T-cell (primary cell): ENCODE measurements at regions not wholly inside any gene's neighbourhood (a gene's known extent, or its start where the extent isn't known, plus 50 kb on each side); places are given as distances from the start of the nearest gene placed in this dataset.

Experiments
- ATAC-seq, 4 experiments: fragments of 200-7000 bp in 3 of 4; fragments of 150-1000 bp in 1 of 4; cut with Tn5 transposase; replicated peaks in 1 of 4; 1 replicate in 3 of 4; 2 replicates in 1 of 4; pipeline ENCODE4 v1.10.0; 2021; ENCODE audit warnings: moderate library complexity in 3 of 4, mild to moderate bottlenecking in 2 of 4, moderate number of reproducible peaks in 1 of 4
- CTCF ChIA-PET, 2 donors: fragments of 300-600 bp; sonication (Branson Sonifier 250); formaldehyde crosslinking; loops; one replicate each; lab custom pipeline; 2022; ENCODE audit warnings: antibody characterized with exemption in 2 of 2; lab: Charles Lee
- POLR2A ChIA-PET, 2 donors: fragments of 300-600 bp; sonication (Branson Sonifier 250); formaldehyde crosslinking; loops; one replicate each; lab custom pipeline; 2022; ENCODE audit warnings: antibody characterized with exemption in 2 of 2; lab: Charles Lee
- DNase-seq, 35 experiments: peaks; one replicate each; pipeline versions ENCODE4 v3.0.0 to v3.0.0-alpha.2; 2013 to 2023
- H3K27ac ChIP-seq: one replicate; pipeline ENCODE4 v1.5.1; 2013; ENCODE audit warnings: low read length
- H3K27me3 ChIP-seq, 2 experiments: replicated peaks in 1 of 2; 1 replicate in 1 of 2; 2 replicates in 1 of 2; pipeline versions ENCODE4 v1.6.1 to v1.7.0; 2013; ENCODE audit warnings: low read length in 1 of 2, mixed read lengths in 1 of 2; ENCODE audit not compliant: control insufficient read depth in 2 of 2, insufficient read depth in 2 of 2; ENCODE audit errors: extremely low read depth in 1 of 2
- H3K36me3 ChIP-seq, 2 donors: 1 replicate in 1 of 2; 2 replicates in 1 of 2; pipeline versions ENCODE4 v1.6.1 to v1.7.0; 2013; ENCODE audit warnings: low read length in 1 of 2; ENCODE audit not compliant: control insufficient read depth in 2 of 2, insufficient read depth in 1 of 2; ENCODE audit errors: extremely low read depth in 1 of 2
- H3K4me1 ChIP-seq, 2 experiments: 1 replicate in 1 of 2; 2 replicates in 1 of 2; pipeline versions ENCODE4 v1.6.1 to v1.7.0; 2013; ENCODE audit warnings: low read length in 2 of 2, mixed read lengths in 1 of 2; ENCODE audit not compliant: insufficient read depth in 2 of 2, control insufficient read depth in 1 of 2; ENCODE audit errors: extremely low read depth in 1 of 2
- H3K4me3 ChIP-seq, 2 donors: 1 replicate in 1 of 2; 2 replicates in 1 of 2; pipeline versions ENCODE4 v1.5.1 to v1.7.0; 2013; ENCODE audit warnings: mild to moderate bottlenecking in 2 of 2, low read length in 1 of 2, moderate library complexity in 1 of 2; ENCODE audit not compliant: control insufficient read depth in 1 of 2; ENCODE audit errors: extremely low read depth in 1 of 2
- H3K9me3 ChIP-seq: 2 replicates; pipeline ENCODE4 v1.7.0; 2013
- H3K27ac Mint-ChIP-seq, 2 donors: one replicate each; pipeline ENCODE4 v1.8.0; 2020 to 2021; ENCODE audit warnings: mild to moderate bottlenecking in 2 of 2, mixed read lengths in 2 of 2
- H3K27me3 Mint-ChIP-seq, 2 donors: one replicate each; pipeline ENCODE4 v1.8.0; 2021 to 2022; ENCODE audit warnings: mixed read lengths in 2 of 2
- H3K36me3 Mint-ChIP-seq: one replicate; pipeline ENCODE4 v1.8.0; 2021; ENCODE audit warnings: mixed read lengths
- H3K4me1 Mint-ChIP-seq, 3 donors: one replicate each; pipeline ENCODE4 v1.8.0; 2020 to 2022; ENCODE audit warnings: mixed read lengths in 3 of 3, mild to moderate bottlenecking in 1 of 3
- H3K4me3 Mint-ChIP-seq, 3 donors: one replicate each; pipeline ENCODE4 v1.8.0; 2020 to 2022; ENCODE audit warnings: mild to moderate bottlenecking in 3 of 3, mixed read lengths in 3 of 3, moderate library complexity in 3 of 3
- H3K9me3 Mint-ChIP-seq, 3 donors: one replicate each; pipeline ENCODE4 v1.8.0; 2020 to 2022; ENCODE audit warnings: mixed read lengths in 3 of 3
- WGBS: methylation state at CpG from one replicate; pipeline ENCODE4 v1.1.5; 2013; ENCODE audit warnings: missing lambda C conversion rate; ENCODE audit not compliant: insufficient coverage; 5-methylcytosine and 5-hydroxymethylcytosine counted together

DNA sequence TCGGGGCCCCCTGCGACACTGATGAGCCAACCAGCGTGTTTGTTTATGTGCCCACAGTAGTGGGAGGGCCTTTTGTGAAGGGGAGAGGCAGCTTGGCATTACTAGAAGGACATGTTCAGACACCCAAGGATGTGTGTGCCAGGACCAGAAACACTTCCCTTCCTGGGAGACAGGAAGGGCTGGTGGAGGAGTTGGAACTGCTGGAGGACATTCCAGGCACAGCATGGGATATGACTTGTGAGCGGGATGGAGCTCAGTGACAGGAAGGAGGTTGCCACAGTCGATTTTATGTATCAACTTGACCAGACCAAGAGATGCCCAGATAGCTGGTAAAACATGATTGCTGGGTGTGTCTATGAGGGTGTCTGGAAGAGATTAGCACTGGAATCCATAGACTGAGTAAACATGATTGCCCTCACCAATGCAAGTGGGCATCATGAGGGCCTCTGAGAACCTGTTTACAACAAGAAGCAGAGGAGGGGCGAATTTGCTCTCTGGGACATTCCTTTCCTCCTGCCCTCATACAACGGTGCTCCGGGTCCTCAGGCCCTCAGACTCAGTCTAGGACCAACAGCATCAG, 106.4 kb upstream of the TLE3 start:
- WGBS = 90% methylated on average over 8 of the region's 8 CpGs
- no peak overlapping the region for H3K27ac Mint-ChIP-seq

GRCh38 chr15:70202756-70203155, 105.0 kb upstream of the TLE3 start:
- Mint-ChIP-seq H3K36me3 (no peaks in the 10 kb centered on the region), H3K4me3 (no peak overlapping the region), H3K9me3 (no peaks in the 10 kb centered on the region), H3K27ac (no peak overlapping the region), H3K4me1 (no peaks in the 10 kb centered on the region), H3K27me3 (no peaks in the 10 kb centered on the region)
- ATAC-seq (no peak), DNase-seq (no peak)
- Histone ChIP-seq H3K9me3 (no peaks in the 10 kb centered on the region), H3K4me1 (no peaks in the 10 kb centered on the region), H3K36me3 (no peaks in the 10 kb centered on the region), H3K27ac (no peak overlapping the region), H3K27me3 (peaks cover 0 to 6% of the 10 kb centered on the region in 2 experiments), H3K4me3 (no peak overlapping the region)
- 75% methylated on average over 2 of the region's 2 CpGs for WGBS
- ChIA-PET POLR2A (no interaction called here), CTCF (interaction anchor here in 1 of 2 donors (0.6 kb wide), 1 partner anchor 290 kb away, joined by 3 read pairs; no protein-coding TSS in a partner anchor)

More for the DNA sequence above, 106.4 kb upstream of the TLE3 start:
- H3K4me3 Mint-ChIP-seq = no peak overlapping the region
- H3K4me1 Mint-ChIP-seq = no peaks in the 10 kb centered on the region
- no peaks in the 10 kb centered on the region for H3K36me3 Mint-ChIP-seq
- POLR2A ChIA-PET = no interaction called here
- no peaks in the 10 kb centered on the region for H3K36me3 ChIP-seq
- H3K27me3 Mint-ChIP-seq = no peaks in the 10 kb centered on the region
- ATAC-seq (no peak), DNase-seq (no peak)
- H3K27ac ChIP-seq = no peak overlapping the region
- H3K9me3 ChIP-seq = no peaks in the 10 kb centered on the region
- peaks cover 0 to 6% of the 10 kb centered on the region in 2 experiments for H3K27me3 ChIP-seq
- H3K4me1 ChIP-seq = no peaks in the 10 kb centered on the region
- no peaks in the 10 kb centered on the region for H3K9me3 Mint-ChIP-seq
- CTCF ChIA-PET = no interaction called here
- no peak overlapping the region for H3K4me3 ChIP-seq

DNA sequence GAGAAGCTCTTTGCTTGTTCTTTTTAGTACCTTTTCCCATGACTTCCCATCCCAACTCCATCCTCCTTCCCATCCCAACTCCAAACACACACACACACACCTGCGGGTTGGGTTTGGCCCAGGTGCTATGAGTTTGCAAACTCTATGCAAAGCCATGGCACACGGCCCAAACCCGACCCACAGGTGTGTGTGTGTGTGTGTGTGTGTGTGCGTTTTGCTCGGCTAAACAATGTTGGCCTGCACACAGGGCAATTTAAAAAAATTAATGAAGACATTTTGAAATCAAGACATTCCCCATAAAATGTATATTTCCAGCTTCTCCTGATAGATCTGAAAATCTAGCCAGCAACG, 103.7 kb upstream of the TLE3 start:
- Mint-ChIP-seq H3K27me3 (no peaks in the 10 kb centered on the region), H3K9me3 (no peaks in the 10 kb centered on the region), H3K36me3 (no peaks in the 10 kb centered on the region), H3K4me1 (peaks cover 0 to 9% (median 6%) of the 10 kb centered on the region in 3 donors), H3K4me3 (no peak overlapping the region), H3K27ac (no peak overlapping the region)
- no peak for ATAC-seq
- Histone ChIP-seq H3K27me3 (peaks cover 0 to 6% of the 10 kb centered on the region in 2 experiments), H3K27ac (no peak overlapping the region), H3K4me1 (peaks cover 0 to 10% of the 10 kb centered on the region in 2 experiments), H3K9me3 (no peaks in the 10 kb centered on the region), H3K4me3 (no peak overlapping the region), H3K36me3 (no peaks in the 10 kb centered on the region)
- DNase-seq = no peak
- CTCF ChIA-PET = no interaction called here
- POLR2A ChIA-PET = no interaction called here
- no CpG with 5 or more reads among the region's 6 CpGs for WGBS

DNA sequence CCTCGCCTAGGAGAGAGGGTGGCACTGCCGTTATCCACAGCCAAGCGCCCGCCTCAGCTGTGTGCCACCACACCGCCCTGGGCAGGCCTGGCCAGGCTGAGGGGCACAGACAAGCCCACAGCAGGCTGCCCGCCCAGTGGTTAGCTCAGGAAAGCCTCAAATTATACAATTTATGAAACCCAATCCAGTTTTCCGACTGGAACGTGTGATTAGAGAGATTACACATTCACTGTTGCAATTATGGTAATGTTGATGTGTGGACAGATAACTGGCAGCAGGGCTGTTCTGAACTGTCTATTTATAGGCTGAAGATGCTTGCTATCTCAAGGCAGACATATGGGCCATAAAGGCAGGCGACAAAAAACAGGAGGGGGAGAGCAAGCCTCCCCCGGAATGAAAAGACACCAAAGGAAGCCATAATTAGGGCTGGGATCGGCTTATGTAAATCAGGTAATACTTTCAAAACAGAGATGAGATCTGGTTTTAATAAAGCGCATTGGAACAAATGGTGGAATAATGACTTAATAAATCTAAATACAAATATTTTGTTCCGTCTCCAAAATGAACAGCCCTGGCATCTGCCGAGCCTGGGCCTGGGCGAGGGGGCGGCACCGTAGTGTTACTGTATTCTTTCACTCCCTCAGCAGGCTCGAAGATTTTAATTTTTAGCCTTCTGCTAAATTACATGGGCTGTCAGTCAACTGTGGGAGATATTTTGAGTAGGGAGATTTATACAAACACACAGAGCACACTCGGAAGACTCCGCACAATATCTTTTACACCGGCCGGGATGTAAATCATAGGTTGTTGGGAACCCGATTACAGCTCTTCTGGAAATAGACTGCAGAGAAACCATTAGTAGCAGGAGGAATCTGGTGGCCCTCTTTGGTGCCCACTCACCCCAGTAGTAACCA, 103.1 kb upstream of the TLE3 start:
- Mint-ChIP-seq H3K9me3 (no peaks in the 10 kb centered on the region), H3K36me3 (no peaks in the 10 kb centered on the region), H3K4me1 (peaks cover 0 to 10% (median 6%) of the 10 kb centered on the region in 3 donors), H3K27me3 (no peaks in the 10 kb centered on the region), H3K27ac (no peak overlapping the region), H3K4me3 (no peak overlapping the region)
- Histone ChIP-seq H3K4me3 (no peak overlapping the region), H3K27ac (no peak overlapping the region), H3K27me3 (peaks cover 0 to 6% of the 10 kb centered on the region in 2 experiments), H3K36me3 (no peaks in the 10 kb centered on the region), H3K4me1 (peaks cover 0 to 12% of the 10 kb centered on the region in 2 experiments), H3K9me3 (no peaks in the 10 kb centered on the region)
- no peak for DNase-seq
- ATAC-seq = no peak
- CTCF ChIA-PET = no interaction called here
- POLR2A ChIA-PET = no interaction called here
- WGBS = 79% methylated on average over 7 of the region's 23 CpGs

DNA sequence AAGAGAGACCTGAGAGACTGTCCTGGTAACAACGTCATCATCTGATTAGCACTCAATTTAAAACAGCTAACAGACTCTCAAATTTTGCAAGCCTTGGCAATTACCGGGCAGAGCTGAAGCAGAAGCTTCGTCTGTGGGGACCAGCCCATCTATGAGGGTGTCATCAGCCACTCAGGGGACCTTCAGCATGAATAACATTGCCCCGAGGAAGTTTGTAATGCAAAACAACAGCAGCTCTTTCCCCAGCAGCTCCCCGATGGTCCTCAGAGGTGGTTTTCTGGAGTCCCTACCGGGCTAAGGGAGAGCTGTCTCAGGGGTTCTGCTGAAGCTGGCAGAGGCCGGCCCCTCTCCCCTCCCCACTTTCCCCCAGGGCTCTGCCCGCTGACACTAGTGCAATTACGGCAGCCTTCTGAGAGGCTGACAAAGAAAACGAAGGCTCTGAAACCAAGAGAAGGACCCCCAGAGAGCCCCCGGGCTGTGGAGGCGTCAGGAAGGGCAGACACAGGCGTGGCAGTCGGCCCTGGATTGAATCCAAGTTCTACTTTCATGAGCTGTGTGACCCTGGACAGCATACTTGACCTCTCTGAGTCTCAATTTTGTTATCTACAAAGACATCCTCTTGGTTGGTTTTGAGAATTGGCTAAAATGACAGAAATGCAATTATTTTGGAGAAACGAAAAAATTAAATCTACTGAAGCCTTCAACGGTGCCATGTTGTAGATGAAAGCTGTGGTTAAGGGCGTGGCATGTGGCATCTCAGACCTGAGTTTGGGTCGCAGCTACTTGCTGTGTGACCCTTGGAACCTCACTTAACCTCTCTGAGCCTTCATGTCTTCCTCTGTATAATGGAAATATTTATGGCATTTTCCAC, 102.1 kb upstream of the TLE3 start:
- ChIA-PET CTCF (no interaction called here), POLR2A (no interaction called here)
- Histone ChIP-seq H3K36me3 (no peaks in the 10 kb centered on the region), H3K4me1 (peaks cover 0 to 12% of the 10 kb centered on the region in 2 experiments), H3K4me3 (no peak overlapping the region), H3K27me3 (peaks cover 0 to 6% of the 10 kb centered on the region in 2 experiments), H3K9me3 (no peaks in the 10 kb centered on the region), H3K27ac (no peak overlapping the region)
- ATAC-seq (no peak), DNase-seq (no peak)
- WGBS = 80% methylated on average over 12 of the region's 18 CpGs
- Mint-ChIP-seq H3K4me3 (no peak overlapping the region), H3K27me3 (no peaks in the 10 kb centered on the region), H3K27ac (no peak overlapping the region), H3K4me1 (peaks cover 0 to 10% (median 6%) of the 10 kb centered on the region in 3 donors), H3K9me3 (no peaks in the 10 kb centered on the region), H3K36me3 (no peaks in the 10 kb centered on the region)

DNA sequence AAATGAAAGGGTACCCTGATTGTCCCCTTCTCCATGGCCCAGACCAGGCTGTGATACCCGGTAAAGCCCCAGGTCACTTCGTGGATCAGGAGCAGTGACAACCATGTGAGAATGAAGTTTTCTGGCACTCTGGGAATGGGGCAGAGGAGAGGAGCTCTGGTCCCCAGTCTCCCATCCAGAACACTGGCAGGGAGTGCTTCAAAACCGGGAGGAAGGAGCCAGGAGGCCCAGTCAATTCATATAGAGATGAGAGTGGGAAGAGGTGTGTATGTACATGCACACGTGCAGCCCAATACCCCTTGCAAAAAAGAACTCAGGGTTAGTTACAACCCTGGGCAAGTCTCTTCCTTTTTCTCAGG, 101.4 kb upstream of the TLE3 start:
- no peak for ATAC-seq

More for the DNA sequence above, 101.4 kb upstream of the TLE3 start:
- Mint-ChIP-seq H3K27ac (no peak overlapping the region), H3K36me3 (no peaks in the 10 kb centered on the region), H3K9me3 (no peaks in the 10 kb centered on the region), H3K4me1 (peaks cover 0 to 10% (median 6%) of the 10 kb centered on the region in 3 donors), H3K4me3 (no peak overlapping the region), H3K27me3 (no peaks in the 10 kb centered on the region)
- Histone ChIP-seq H3K4me1 (peaks cover 0 to 12% of the 10 kb centered on the region in 2 experiments), H3K27ac (no peak overlapping the region), H3K4me3 (no peak overlapping the region), H3K9me3 (no peaks in the 10 kb centered on the region), H3K36me3 (no peaks in the 10 kb centered on the region), H3K27me3 (peaks cover 0 to 6% of the 10 kb centered on the region in 2 experiments)
- WGBS = 83% methylated on average over 2 of the region's 4 CpGs
- no peak for DNase-seq
- ChIA-PET POLR2A (no interaction called here), CTCF (no interaction called here)
